ENCODE measurements at regions not wholly inside any gene's neighbourhood (a gene's known extent, or its start where the extent isn't known, plus 50 kb on each side); places are given as distances from the start of the nearest gene placed in this dataset.

GRCh38 chr7:10657201-10657600 is 316.5 kb upstream of the PHF14 start:
- TF ChIP-seq GATA3 (IDR thresholded peaks at IDR 0.05; ENCODE audit: low read depth, low read length) = no peak
- TF ChIP-seq GATA2 (IDR thresholded peaks at IDR 0.05; ENCODE audit: low read depth, low read length) = no peak
